Hematopoietic multipotent progenitor cell treated with erythropoietin and hydrocortisone succinate and interleukin-3 and kit ligand, for 6 days (in vitro differentiated cells): ENCODE measurements at regions not wholly inside any gene's neighbourhood (a gene's known extent, or its start where the extent isn't known, plus 50 kb on each side); places are given as distances from the start of the nearest gene placed in this dataset.

ENCODE experiments used
- DNase-seq: peaks from one replicate; pipeline ENCODE4 v3.0.0-alpha.2; 2015

GRCh38 chr2:57990118-57990725 is 56.4 kb upstream of the VRK2 start:
- no peak for DNase-seq
